WI38 (cell line): ENCODE measurements at regions not wholly inside any gene's neighbourhood (a gene's known extent, or its start where the extent isn't known, plus 50 kb on each side); places are given as distances from the start of the nearest gene placed in this dataset.

Experiments
- H3K4me3 ChIP-seq: 2 replicates; pipeline ENCODE4 v1.5.1; 2011; ENCODE audit warnings: low read depth, mild to moderate bottlenecking, control low read depth, low read length
- CTCF ChIP-seq: IDR thresholded peaks from 2 replicates; pipeline ENCODE4 v1.5.1; 2012; ENCODE audit warnings: low read depth, mild to moderate bottlenecking, control low read depth, low read length

- no peak for TF ChIP-seq CTCF
- no peak overlapping the region for H3K4me3 ChIP-seq
Measured at GRCh38 chr10:8817299-8817698, 762.8 kb downstream of the GATA3 start.

GRCh38 chr10:8825611-8826010 is 771.1 kb downstream of the GATA3 start:
- no peak for TF ChIP-seq CTCF
- no peak overlapping the region for H3K4me3 ChIP-seq

- no peak overlapping the region for H3K4me3 ChIP-seq
- TF ChIP-seq CTCF: no peak
Measured at GRCh38 chr10:8829592-8829991, 775.1 kb downstream of the GATA3 start.

- H3K4me3 ChIP-seq: no peak overlapping the region
- no peak for TF ChIP-seq CTCF
Measured at GRCh38 chr10:8830048-8830447, 775.6 kb downstream of the GATA3 start.

- no peak overlapping the region for H3K4me3 ChIP-seq
- TF ChIP-seq CTCF: no peak
Measured at GRCh38 chr10:8830876-8831275, 776.4 kb downstream of the GATA3 start.

- H3K4me3 ChIP-seq: no peak overlapping the region
Measured at GRCh38 chr10:8835453-8836167, 781.1 kb downstream of the GATA3 start.

GRCh38 chr10:8840356-8840755 is 785.9 kb downstream of the GATA3 start:
- no peak overlapping the region for H3K4me3 ChIP-seq
- no peak for TF ChIP-seq CTCF

More at GRCh38 chr10:8835453-8836167, 781.1 kb downstream of the GATA3 start:
- TF ChIP-seq CTCF: no peak
